Stomach smooth muscle (tissue), 2 donors: ENCODE measurements at regions not wholly inside any gene's neighbourhood (a gene's known extent, or its start where the extent isn't known, plus 50 kb on each side); places are given as distances from the start of the nearest gene placed in this dataset.
"Not testable (repeated sequence)": the region's sequence is repeated elsewhere in the genome, so short reads cannot be mapped to it uniquely, and the experiment has no call there.

Experiments used
- H3K27ac ChIP-seq: one replicate; pipeline ENCODE4 v1.7.0; 2013; ENCODE audit warnings: mild to moderate bottlenecking, low read length, inconsistent platforms
- H3K27me3 ChIP-seq, 2 donors: one replicate each; pipeline ENCODE4 v1.7.0; 2013; ENCODE audit warnings: low read length in 2 of 2; ENCODE audit not compliant: insufficient read depth in 2 of 2, control insufficient read depth in 1 of 2
- H3K36me3 ChIP-seq, 2 donors: one replicate each; pipeline ENCODE4 v1.7.0; 2013; ENCODE audit warnings: low read length in 2 of 2; ENCODE audit not compliant: control insufficient read depth in 2 of 2, insufficient read depth in 2 of 2
- H3K4me1 ChIP-seq: one replicate; pipeline ENCODE4 v1.7.0; 2013; ENCODE audit warnings: low read length; ENCODE audit not compliant: control insufficient read depth, insufficient read depth
- H3K4me3 ChIP-seq, 2 donors: one replicate each; pipeline ENCODE4 v1.7.0; 2013; ENCODE audit warnings: low read length in 2 of 2
- H3K9ac ChIP-seq, 2 donors: one replicate each; pipeline ENCODE4 v1.7.0; 2013; ENCODE audit warnings: low read length in 2 of 2, mild to moderate bottlenecking in 1 of 2
- H3K9me3 ChIP-seq, 2 donors: one replicate each; pipeline ENCODE4 v1.7.0; 2013; ENCODE audit warnings: low read length in 2 of 2; ENCODE audit not compliant: control insufficient read depth in 2 of 2
- donor health status: healthy.
- donor health status: Pancreatic carcinoma.

GRCh38 chrX:45400951-45401725, 200.5 kb upstream of the DIPK2B start:
- not testable (repeated sequence) for H3K36me3 ChIP-seq, H3K4me1 ChIP-seq, H3K27ac ChIP-seq, H3K4me3 ChIP-seq, H3K27me3 ChIP-seq, H3K9me3 ChIP-seq, H3K9ac ChIP-seq

DNA sequence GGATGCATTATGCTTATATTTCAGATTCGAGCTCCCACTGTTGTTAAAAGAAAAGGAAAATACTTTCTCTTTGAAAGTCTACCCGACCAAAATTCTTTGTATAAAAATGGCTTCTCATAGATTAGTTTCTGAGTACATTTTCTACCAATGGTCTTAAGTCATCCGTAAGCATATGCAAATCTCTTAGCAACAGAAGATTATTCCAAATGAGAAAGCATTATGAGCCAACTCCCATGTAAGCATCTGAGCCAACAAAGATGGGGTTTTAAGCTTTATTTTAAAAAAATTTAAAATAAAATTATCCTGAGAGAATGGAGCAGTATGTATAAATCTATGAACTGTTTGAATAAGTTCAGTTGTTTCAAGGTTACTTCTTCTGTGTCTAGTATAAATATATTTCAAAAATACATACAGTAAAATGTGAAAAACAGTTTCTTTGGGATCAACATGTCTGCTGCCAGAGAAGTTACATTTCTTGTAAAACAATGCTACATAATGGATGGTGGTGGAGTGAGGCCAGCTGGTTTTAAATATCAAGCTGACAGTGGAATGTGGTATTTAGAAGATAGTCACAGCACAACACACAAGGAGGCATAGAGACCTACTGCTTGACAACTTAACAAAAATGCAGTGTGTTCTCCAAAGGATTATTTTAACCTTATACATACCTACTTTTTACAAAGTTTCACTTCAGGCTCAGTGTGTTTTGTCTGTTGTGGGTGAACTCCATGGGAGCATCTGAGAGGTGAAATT, 199.5 kb upstream of the DIPK2B start:
- peaks cover 0 to 6% of the 10 kb centered on the region in 2 donors for H3K27me3 ChIP-seq
- no peaks in the 10 kb centered on the region for H3K4me1 ChIP-seq
- no peak overlapping the region for H3K27ac ChIP-seq
- H3K9me3 ChIP-seq = peaks cover 0 to 7% of the 10 kb centered on the region in 2 donors
- no peaks in the 10 kb centered on the region for H3K36me3 ChIP-seq
- H3K4me3 ChIP-seq = no peak overlapping the region
- no peak overlapping the region for H3K9ac ChIP-seq

- H3K27ac ChIP-seq = no peak overlapping the region
- H3K27me3 ChIP-seq = no peaks in the 10 kb centered on the region
- no peaks in the 10 kb centered on the region for H3K36me3 ChIP-seq
- H3K9ac ChIP-seq = no peak overlapping the region
- no peaks in the 10 kb centered on the region for H3K9me3 ChIP-seq
- no peaks in the 10 kb centered on the region for H3K4me1 ChIP-seq
- H3K4me3 ChIP-seq = no peak overlapping the region
Measured at GRCh38 chrX:45385757-45386156, 185.1 kb upstream of the DIPK2B start.

DNA sequence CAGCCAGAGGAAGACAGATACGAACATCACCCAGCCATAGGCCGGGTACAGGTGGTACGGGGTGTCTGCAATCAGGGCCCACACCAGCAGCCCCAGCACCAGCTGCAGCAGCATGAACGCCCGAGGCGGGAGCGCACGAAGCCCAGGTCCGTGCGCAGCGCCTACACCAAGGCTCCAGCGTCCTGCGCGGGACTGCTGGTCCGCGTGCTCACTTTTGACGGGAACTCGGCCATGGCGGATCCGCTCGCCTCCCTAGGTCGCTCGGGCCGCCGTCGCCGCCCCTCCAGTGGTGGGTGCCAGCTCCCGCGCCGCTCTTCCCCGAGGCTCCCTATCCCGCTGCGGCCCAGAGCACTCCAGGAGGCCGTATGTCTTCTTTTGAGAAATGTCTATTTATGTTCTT, 181.2 kb upstream of the DIPK2B start:
- no peak overlapping the region for H3K9ac ChIP-seq
- H3K27me3 ChIP-seq = no peaks in the 10 kb centered on the region
- no peaks in the 10 kb centered on the region for H3K36me3 ChIP-seq
- H3K9me3 ChIP-seq = no peaks in the 10 kb centered on the region
- no peak overlapping the region for H3K4me3 ChIP-seq
- H3K4me1 ChIP-seq = no peaks in the 10 kb centered on the region
- H3K27ac ChIP-seq = no peak overlapping the region

DNA sequence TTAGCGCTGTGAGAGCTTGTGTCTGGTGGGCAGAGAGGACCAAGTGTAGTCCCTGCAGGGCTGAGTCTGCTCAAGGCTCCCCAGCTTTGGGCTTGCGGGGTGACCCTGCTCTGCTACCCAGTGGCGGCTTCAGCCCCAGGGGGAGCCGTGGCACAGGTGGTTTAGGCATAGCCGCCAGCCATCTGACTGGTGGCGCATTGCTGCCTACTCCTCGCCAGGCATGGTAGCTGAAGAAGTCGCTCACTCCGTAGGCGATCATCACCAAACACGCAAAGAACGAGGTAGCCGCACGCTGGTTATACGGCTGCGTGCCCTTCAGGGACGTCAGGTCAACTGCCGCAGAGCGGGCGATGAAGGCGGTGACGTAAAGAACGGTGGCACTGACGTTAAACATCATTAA, 180.7 kb upstream of the DIPK2B start:
- Histone ChIP-seq H3K9ac (no peak overlapping the region), H3K9me3 (no peaks in the 10 kb centered on the region), H3K27me3 (no peaks in the 10 kb centered on the region), H3K4me3 (no peak overlapping the region), H3K36me3 (no peaks in the 10 kb centered on the region), H3K27ac (no peak overlapping the region), H3K4me1 (no peaks in the 10 kb centered on the region)

- Histone ChIP-seq H3K4me3 (no peak overlapping the region), H3K27me3 (no peaks in the 10 kb centered on the region), H3K4me1 (no peaks in the 10 kb centered on the region), H3K36me3 (no peaks in the 10 kb centered on the region), H3K27ac (no peak overlapping the region), H3K9ac (no peak overlapping the region), H3K9me3 (no peaks in the 10 kb centered on the region)
Measured at GRCh38 chrX:45379236-45379635, 178.6 kb upstream of the DIPK2B start.

DNA sequence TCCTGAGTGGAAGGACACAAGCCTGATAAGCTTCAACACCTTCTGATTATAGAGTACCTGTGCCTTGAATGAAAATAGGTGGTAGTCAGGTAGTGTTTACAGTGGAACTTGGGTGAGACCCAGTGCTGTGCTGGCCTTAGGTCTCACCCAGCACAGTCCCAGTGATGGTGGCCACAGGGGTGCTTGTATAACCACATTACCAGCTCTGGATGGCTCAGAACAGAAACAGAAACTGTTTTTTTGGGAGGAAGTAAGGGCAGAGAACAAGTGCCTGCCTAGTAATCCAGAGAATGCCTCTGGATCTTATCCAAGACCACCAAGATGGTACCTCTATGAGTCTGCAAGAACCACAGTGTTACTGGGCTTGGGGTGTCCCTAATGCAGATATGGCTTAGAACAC, 171.5 kb upstream of the DIPK2B start:
- H3K4me1 ChIP-seq = no peaks in the 10 kb centered on the region
- no peak overlapping the region for H3K4me3 ChIP-seq
- H3K27ac ChIP-seq = no peak overlapping the region
- H3K9me3 ChIP-seq = peaks cover 0 to 2% of the 10 kb centered on the region in 2 donors
- H3K27me3 ChIP-seq = peaks cover 0 to 9% of the 10 kb centered on the region in 2 donors
- H3K36me3 ChIP-seq = no peaks in the 10 kb centered on the region
- H3K9ac ChIP-seq = no peak overlapping the region

GRCh38 chrX:45368705-45369104, 168.0 kb upstream of the DIPK2B start:
- H3K27me3 ChIP-seq = peaks cover 0 to 9% of the 10 kb centered on the region in 2 donors
- H3K4me1 ChIP-seq = no peaks in the 10 kb centered on the region
- no peak overlapping the region for H3K4me3 ChIP-seq
- no peak overlapping the region for H3K27ac ChIP-seq
- no peak overlapping the region for H3K9ac ChIP-seq
- H3K9me3 ChIP-seq = peaks cover 0 to 7% of the 10 kb centered on the region in 2 donors
- no peaks in the 10 kb centered on the region for H3K36me3 ChIP-seq

DNA sequence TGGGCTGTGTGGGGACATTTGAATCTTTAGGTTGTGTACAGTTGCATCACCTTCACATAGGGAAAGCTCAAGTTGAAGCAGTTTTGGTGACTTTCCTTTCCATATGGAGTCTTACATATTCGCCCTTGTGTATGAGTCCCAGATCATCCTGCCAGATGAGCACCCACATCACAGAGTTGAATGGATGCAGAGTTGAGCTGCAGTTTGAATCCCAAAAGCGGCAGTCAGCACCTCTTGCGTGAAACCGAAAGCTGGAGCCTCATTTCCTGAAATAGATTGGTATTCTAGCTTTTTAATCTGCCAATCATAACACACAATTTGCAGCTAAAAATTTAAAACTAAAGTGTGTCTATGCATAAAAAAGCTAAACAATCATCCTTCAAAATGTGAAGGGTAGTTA, 162.9 kb upstream of the DIPK2B start:
- no peak overlapping the region for H3K27ac ChIP-seq
- H3K4me3 ChIP-seq = no peak overlapping the region
- H3K9me3 ChIP-seq = peaks cover 0 to 7% of the 10 kb centered on the region in 2 donors
- no peaks in the 10 kb centered on the region for H3K36me3 ChIP-seq
- no peak overlapping the region for H3K9ac ChIP-seq
- peaks cover 0 to 3% of the 10 kb centered on the region in 2 donors for H3K27me3 ChIP-seq
- H3K4me1 ChIP-seq = no peaks in the 10 kb centered on the region

DNA sequence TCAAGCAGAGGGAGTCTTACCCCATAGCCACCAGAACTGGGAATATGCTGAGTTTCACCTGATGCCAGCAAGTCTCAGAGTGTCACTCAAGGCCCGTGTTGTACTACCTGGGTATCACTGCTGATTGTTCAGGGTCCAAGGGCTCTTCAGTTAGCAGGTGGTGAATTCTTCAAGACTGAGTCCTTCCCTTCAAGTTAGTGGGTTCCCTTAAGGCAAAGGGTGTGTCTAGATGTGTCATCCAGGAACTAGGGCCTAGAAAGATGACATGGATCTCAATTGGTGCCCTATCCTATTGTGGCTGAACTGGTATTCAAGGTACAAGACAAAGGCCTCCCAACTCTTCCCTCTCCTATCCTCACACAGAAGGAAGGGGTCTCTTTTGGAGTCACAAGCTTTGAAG, 159.9 kb upstream of the DIPK2B start:
- Histone ChIP-seq H3K27me3 (peaks cover 0 to 3% of the 10 kb centered on the region in 2 donors), H3K9me3 (peaks cover 0 to 4% of the 10 kb centered on the region in 2 donors), H3K4me1 (no peaks in the 10 kb centered on the region), H3K9ac (no peak overlapping the region), H3K27ac (no peak overlapping the region), H3K4me3 (no peak overlapping the region), H3K36me3 (no peaks in the 10 kb centered on the region)

- no peaks in the 10 kb centered on the region for H3K36me3 ChIP-seq
- no peaks in the 10 kb centered on the region for H3K4me1 ChIP-seq
- no peak overlapping the region for H3K4me3 ChIP-seq
- no peak overlapping the region for H3K27ac ChIP-seq
- H3K9ac ChIP-seq = no peak overlapping the region
- peaks cover 0 to 3% of the 10 kb centered on the region in 2 donors for H3K27me3 ChIP-seq
- H3K9me3 ChIP-seq = no peaks in the 10 kb centered on the region
Measured at GRCh38 chrX:45358392-45358791, 157.7 kb upstream of the DIPK2B start.
